Uterus (tissue), 2 donors: ENCODE measurements at regions not wholly inside any gene's neighbourhood (a gene's known extent, or its start where the extent isn't known, plus 50 kb on each side); places are given as distances from the start of the nearest gene placed in this dataset.

Experiments used
- POLR2A ChIP-seq, 2 donors: fragments of 450-650 bp; IDR thresholded peaks; one replicate each; pipeline ENCODE4 v1.6.1; 2016; ENCODE audit warnings: antibody characterized with exemption in 2 of 2, mild to moderate bottlenecking in 1 of 2, moderate library complexity in 1 of 2
- TF ChIP-seq, protein P1 (sequence below), 4 experiments: fragments of 200-600 bp in 2 of 4; fragments of 450-650 bp in 2 of 4; sonication (generic) in 2 of 4; IDR thresholded peaks; one replicate each; pipeline ENCODE4 v1.5.1; 2016 to 2019; ENCODE audit warnings: antibody characterized with exemption in 4 of 4, mild to moderate bottlenecking in 2 of 4, moderate library complexity in 1 of 4

DNA sequence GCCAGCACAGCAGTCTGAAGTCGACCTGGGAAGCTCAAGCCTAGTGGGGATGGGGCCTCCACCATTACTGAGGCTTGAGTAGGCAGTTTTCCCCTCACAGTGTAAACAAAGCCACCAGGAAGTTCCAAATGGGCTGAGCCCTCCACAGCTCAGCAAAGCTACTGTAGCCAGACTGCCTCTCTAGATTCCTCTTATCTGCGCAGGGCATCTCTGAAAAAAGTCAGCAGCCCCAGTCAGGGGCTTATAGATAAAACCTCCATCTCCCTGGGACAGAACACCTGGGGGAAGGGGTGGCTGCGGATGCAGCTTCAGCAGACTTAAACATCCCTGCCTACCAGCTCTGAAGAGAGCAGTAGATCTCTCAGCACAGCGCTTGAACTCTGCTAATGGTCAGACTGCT, 218.4 kb upstream of the VRK2 start:
- TF ChIP-seq, protein P1, sequence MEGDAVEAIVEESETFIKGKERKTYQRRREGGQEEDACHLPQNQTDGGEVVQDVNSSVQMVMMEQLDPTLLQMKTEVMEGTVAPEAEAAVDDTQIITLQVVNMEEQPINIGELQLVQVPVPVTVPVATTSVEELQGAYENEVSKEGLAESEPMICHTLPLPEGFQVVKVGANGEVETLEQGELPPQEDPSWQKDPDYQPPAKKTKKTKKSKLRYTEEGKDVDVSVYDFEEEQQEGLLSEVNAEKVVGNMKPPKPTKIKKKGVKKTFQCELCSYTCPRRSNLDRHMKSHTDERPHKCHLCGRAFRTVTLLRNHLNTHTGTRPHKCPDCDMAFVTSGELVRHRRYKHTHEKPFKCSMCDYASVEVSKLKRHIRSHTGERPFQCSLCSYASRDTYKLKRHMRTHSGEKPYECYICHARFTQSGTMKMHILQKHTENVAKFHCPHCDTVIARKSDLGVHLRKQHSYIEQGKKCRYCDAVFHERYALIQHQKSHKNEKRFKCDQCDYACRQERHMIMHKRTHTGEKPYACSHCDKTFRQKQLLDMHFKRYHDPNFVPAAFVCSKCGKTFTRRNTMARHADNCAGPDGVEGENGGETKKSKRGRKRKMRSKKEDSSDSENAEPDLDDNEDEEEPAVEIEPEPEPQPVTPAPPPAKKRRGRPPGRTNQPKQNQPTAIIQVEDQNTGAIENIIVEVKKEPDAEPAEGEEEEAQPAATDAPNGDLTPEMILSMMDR (IDR thresholded peaks at IDR 0.05) = no peak
- no peak for TF ChIP-seq POLR2A (IDR thresholded peaks at IDR 0.05)
